Large intestine (tissue), 3 donors: ENCODE measurements at regions not wholly inside any gene's neighbourhood (a gene's known extent, or its start where the extent isn't known, plus 50 kb on each side); places are given as distances from the start of the nearest gene placed in this dataset.
"Not testable (repeated sequence)": the region's sequence is repeated elsewhere in the genome, so short reads cannot be mapped to it uniquely, and the experiment has no call there.

Experiments used
- DNase-seq, 2 donors: peaks; one replicate each; pipeline versions ENCODE4 v3.0.0 to v3.0.0-alpha.2; 2013
- H3K27ac ChIP-seq: one replicate; pipeline ENCODE4 v1.5.1; 2013; ENCODE audit warnings: low read length
- H3K27me3 ChIP-seq: 2 replicates; pipeline ENCODE4 v1.6.1; 2013; ENCODE audit warnings: low read length; ENCODE audit not compliant: control insufficient read depth, insufficient read depth
- H3K36me3 ChIP-seq: 2 replicates; pipeline ENCODE4 v1.6.1; 2013; ENCODE audit warnings: low read length; ENCODE audit not compliant: control insufficient read depth, insufficient read depth
- H3K4me1 ChIP-seq: one replicate; pipeline ENCODE4 v1.6.1; 2013; ENCODE audit warnings: low read length; ENCODE audit not compliant: control insufficient read depth, insufficient read depth
- H3K4me3 ChIP-seq: one replicate; pipeline ENCODE4 v1.5.1; 2013; ENCODE audit warnings: low read length
- H3K9me3 ChIP-seq: one replicate; pipeline ENCODE4 v1.6.1; 2013; ENCODE audit warnings: mild to moderate bottlenecking, low read depth, low read length, moderate library complexity; ENCODE audit not compliant: control insufficient read depth
- WGBS: methylation state at CpG from one replicate; pipeline ENCODE4 v1.1.5; 2013; ENCODE audit warnings: low lambda C conversion rate; ENCODE audit not compliant: insufficient coverage; 5-methylcytosine and 5-hydroxymethylcytosine counted together

GRCh38 chr2:175593686-175594525 lies 408.2 kb downstream of the LNPK start:
- no CpG with 5 or more reads among the region's 32 CpGs for WGBS
- H3K9me3 ChIP-seq, H3K4me1 ChIP-seq, H3K27ac ChIP-seq, H3K27me3 ChIP-seq, DNase-seq, H3K36me3 ChIP-seq, H3K4me3 ChIP-seq: not testable (repeated sequence)

GRCh38 chr2:175588213-175588612 lies 406.7 kb upstream of the ATP5MC3 start:
- H3K4me3 ChIP-seq = not testable (repeated sequence)
- WGBS = no CpG with 5 or more reads among the region's 1 CpG

GRCh38 chr2:175585496-175585895 lies 404.0 kb upstream of the ATP5MC3 start:
- no CpG with 5 or more reads among the region's 1 CpG for WGBS
- no peak for DNase-seq
- no peaks in the 10 kb centered on the region for H3K4me1 ChIP-seq
- no peak overlapping the region for H3K27ac ChIP-seq
- no peaks in the 10 kb centered on the region for H3K36me3 ChIP-seq
- H3K9me3 ChIP-seq = no peaks in the 10 kb centered on the region
- no peaks in the 10 kb centered on the region for H3K27me3 ChIP-seq
- no peak overlapping the region for H3K4me3 ChIP-seq

More at GRCh38 chr2:175588213-175588612, 406.7 kb upstream of the ATP5MC3 start:
- not testable (repeated sequence) for H3K27ac ChIP-seq, H3K4me1 ChIP-seq, H3K27me3 ChIP-seq, DNase-seq, H3K36me3 ChIP-seq, H3K9me3 ChIP-seq

- no peaks in the 10 kb centered on the region for H3K36me3 ChIP-seq
- no peaks in the 10 kb centered on the region for H3K27me3 ChIP-seq
- no peak overlapping the region for H3K4me3 ChIP-seq
- DNase-seq = no peak
- 80% methylated on average over 1 of the region's 1 CpG for WGBS
- no peaks in the 10 kb centered on the region for H3K9me3 ChIP-seq
- H3K4me1 ChIP-seq = no peaks in the 10 kb centered on the region
- H3K27ac ChIP-seq = no peak overlapping the region
Measured at GRCh38 chr2:175580652-175581051, 399.1 kb upstream of the ATP5MC3 start.

- H3K9me3 ChIP-seq = no peaks in the 10 kb centered on the region
- no peak for DNase-seq
- H3K4me1 ChIP-seq = no peaks in the 10 kb centered on the region
- 80% methylated on average over 1 of the region's 1 CpG for WGBS
- H3K27ac ChIP-seq = no peak overlapping the region
- no peaks in the 10 kb centered on the region for H3K36me3 ChIP-seq
- H3K4me3 ChIP-seq = no peak overlapping the region
- no peaks in the 10 kb centered on the region for H3K27me3 ChIP-seq
Measured at GRCh38 chr2:175579646-175580045, 398.1 kb upstream of the ATP5MC3 start.

GRCh38 chr2:175577368-175577970 lies 396.0 kb upstream of the ATP5MC3 start:
- Histone ChIP-seq H3K9me3 (no peaks in the 10 kb centered on the region), H3K4me3 (no peak overlapping the region), H3K4me1 (no peaks in the 10 kb centered on the region), H3K27me3 (no peaks in the 10 kb centered on the region), H3K27ac (no peak overlapping the region), H3K36me3 (no peaks in the 10 kb centered on the region)
- WGBS = no CpG with 5 or more reads among the region's 2 CpGs
- no peak for DNase-seq

- no CpG with 5 or more reads among the region's 5 CpGs for WGBS
- H3K27me3 ChIP-seq = no peaks in the 10 kb centered on the region
- H3K36me3 ChIP-seq = no peaks in the 10 kb centered on the region
- no peaks in the 10 kb centered on the region for H3K9me3 ChIP-seq
- DNase-seq = no peak
- H3K27ac ChIP-seq = no peak overlapping the region
- H3K4me3 ChIP-seq = no peak overlapping the region
- H3K4me1 ChIP-seq = no peaks in the 10 kb centered on the region
Measured at GRCh38 chr2:175576875-175577274, 395.4 kb upstream of the ATP5MC3 start.

GRCh38 chr2:175576270-175576669 lies 394.8 kb upstream of the ATP5MC3 start:
- no peak for DNase-seq
- Histone ChIP-seq H3K9me3 (no peaks in the 10 kb centered on the region), H3K4me3 (no peak overlapping the region), H3K27ac (no peak overlapping the region), H3K4me1 (no peaks in the 10 kb centered on the region), H3K36me3 (no peaks in the 10 kb centered on the region), H3K27me3 (no peaks in the 10 kb centered on the region)
- WGBS = no CpG with 5 or more reads among the region's 2 CpGs

GRCh38 chr2:175575346-175576258 lies 394.1 kb upstream of the ATP5MC3 start:
- Histone ChIP-seq H3K36me3 (no peaks in the 10 kb centered on the region), H3K27ac (no peak overlapping the region), H3K4me1 (no peaks in the 10 kb centered on the region), H3K4me3 (no peak overlapping the region), H3K27me3 (no peaks in the 10 kb centered on the region), H3K9me3 (no peaks in the 10 kb centered on the region)
- 63% methylated on average over 4 of the region's 12 CpGs for WGBS
- DNase-seq = no peak

GRCh38 chr2:175574069-175574468 lies 392.6 kb upstream of the ATP5MC3 start:
- 100% methylated on average over 1 of the region's 3 CpGs for WGBS
- DNase-seq = no peak
- Histone ChIP-seq H3K9me3 (no peaks in the 10 kb centered on the region), H3K4me1 (no peaks in the 10 kb centered on the region), H3K27me3 (no peaks in the 10 kb centered on the region), H3K36me3 (no peaks in the 10 kb centered on the region), H3K27ac (no peak overlapping the region), H3K4me3 (no peak overlapping the region)
